ENCODE measurements at regions not wholly inside any gene's neighbourhood (a gene's known extent, or its start where the extent isn't known, plus 50 kb on each side); places are given as distances from the start of the nearest gene placed in this dataset.
"Not testable (repeated sequence)": the region's sequence is repeated elsewhere in the genome, so short reads cannot be mapped to it uniquely, and the experiment has no call there.

DNA sequence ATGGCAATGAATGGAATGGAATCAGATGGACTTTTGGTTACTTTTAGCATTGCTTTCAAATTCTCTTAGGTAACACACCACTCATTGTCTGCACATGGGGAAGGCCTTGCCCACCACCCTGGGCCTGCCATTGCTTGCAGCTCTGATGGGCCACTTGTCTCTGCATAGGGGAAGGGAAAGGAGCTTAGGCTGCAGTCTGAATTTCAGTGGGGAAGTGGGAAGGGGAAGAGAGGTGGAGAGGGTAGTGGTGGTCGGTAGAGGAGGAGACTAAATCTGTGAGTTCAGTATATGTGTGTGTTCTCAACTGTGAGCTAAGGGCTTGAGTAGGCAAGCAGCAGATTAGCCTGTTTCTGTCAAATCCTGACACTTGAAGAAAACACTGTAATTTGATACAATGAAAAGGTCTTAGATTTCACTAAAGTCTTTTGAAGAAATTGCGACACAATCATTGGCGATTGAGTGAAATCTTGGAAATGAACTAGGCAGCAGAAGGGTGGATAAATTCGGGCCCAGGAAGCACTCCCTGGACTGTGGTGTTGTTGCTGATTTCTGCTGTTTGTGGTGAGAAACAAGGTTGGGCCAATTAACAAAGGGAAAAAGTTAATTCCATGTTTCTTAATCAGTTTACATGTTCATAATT lies 80.6 kb downstream of the OTOR start:
- no peaks in the 10 kb centered on the region for H3K27me3 ChIP-seq (ENCODE audit: control insufficient read depth, insufficient read depth, low read length)
- no peaks in the 10 kb centered on the region for H3K4me1 ChIP-seq (ENCODE audit: control insufficient read depth, insufficient read depth, low read length)
- no peak overlapping the region for H3K27ac ChIP-seq (ENCODE audit: low read depth, low read length)
- H3K9ac ChIP-seq (ENCODE audit: low read length): no peak overlapping the region
- H3K36me3 ChIP-seq (ENCODE audit: control insufficient read depth, insufficient read depth, low read length): no peaks in the 10 kb centered on the region
- H3K4me3 ChIP-seq (ENCODE audit: low read length): no peak overlapping the region

DNA sequence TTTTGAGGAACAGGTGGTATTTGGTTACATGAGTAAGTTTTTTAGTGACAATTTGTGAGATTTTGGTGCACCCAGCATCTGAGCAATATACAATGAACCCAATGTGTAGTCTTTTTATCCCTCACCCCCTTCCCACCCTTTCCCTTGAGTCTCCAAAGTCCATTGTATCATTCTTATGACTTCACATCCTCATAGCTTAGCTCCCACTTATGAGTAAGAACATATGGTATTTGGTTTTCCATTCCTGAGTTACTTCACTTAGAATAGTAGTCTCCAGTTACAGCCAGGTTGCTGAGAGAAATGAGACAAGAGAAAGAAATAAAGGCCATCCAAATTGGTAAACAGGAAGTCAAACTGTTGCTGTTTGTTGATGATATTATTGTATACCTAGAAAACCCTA lies 87.5 kb downstream of the OTOR start:
- not testable (repeated sequence) for H3K4me3 ChIP-seq (ENCODE audit: low read length); H3K27me3 ChIP-seq (ENCODE audit: control insufficient read depth, insufficient read depth, low read length); H3K4me1 ChIP-seq (ENCODE audit: control insufficient read depth, insufficient read depth, low read length); H3K36me3 ChIP-seq (ENCODE audit: control insufficient read depth, insufficient read depth, low read length); H3K9ac ChIP-seq (ENCODE audit: low read length); H3K27ac ChIP-seq (ENCODE audit: low read depth, low read length)

DNA sequence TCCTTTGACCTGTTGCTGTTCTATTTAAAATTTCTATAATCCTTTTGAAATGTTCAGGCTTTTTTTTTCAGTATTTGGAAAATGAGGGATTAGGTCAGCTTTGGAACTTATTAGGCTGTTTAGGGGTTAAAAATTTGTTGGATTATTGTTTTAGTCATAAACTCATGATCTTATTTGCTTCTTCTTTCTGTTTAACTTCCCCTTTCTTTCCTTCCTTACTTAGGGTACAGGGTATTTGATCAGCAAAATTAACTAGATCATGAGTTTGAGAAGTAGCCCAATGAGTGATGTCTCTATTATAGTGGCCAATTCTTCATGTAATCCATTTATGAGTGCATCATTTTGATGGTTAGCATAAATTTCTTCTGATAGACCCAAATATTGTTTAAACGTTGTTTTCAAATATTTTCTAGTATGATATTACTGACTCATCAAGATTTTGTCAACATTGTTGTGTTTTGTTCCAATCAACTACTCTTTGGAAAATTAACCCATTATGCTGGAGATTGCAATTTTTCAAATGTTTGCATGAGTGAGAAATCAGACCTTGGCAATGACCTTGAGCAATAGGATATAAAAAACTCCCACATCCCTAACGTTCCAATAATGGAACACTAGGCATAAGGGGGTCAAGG lies 94.4 kb downstream of the OTOR start:
- Histone ChIP-seq H3K27ac (ENCODE audit: low read depth, low read length) (no peak overlapping the region), H3K4me1 (ENCODE audit: control insufficient read depth, insufficient read depth, low read length) (no peaks in the 10 kb centered on the region), H3K9ac (ENCODE audit: low read length) (no peak overlapping the region), H3K36me3 (ENCODE audit: control insufficient read depth, insufficient read depth, low read length) (no peaks in the 10 kb centered on the region), H3K4me3 (ENCODE audit: low read length) (no peak overlapping the region), H3K27me3 (ENCODE audit: control insufficient read depth, insufficient read depth, low read length) (no peaks in the 10 kb centered on the region)

DNA sequence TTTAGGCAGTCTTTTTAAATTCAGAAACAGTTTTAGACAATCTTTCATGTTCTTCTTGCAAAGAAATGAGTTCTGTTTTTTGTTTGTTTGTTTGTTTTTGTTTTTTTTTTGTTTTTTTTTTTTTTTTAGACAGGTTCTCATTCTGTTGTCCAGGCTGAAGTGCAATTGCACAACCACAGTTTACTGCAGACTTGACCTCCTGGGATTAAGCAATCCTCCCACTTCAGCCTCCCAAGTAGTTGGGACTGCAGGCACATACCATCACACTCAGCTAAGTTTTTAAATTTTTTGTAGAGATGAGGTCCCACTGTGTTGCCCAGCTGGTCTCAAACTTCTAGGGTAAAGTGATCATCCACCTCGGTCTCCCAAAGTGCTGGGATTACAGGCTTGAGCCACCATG lies 96.2 kb downstream of the OTOR start:
- H3K27me3 ChIP-seq (ENCODE audit: control insufficient read depth, insufficient read depth, low read length): no peaks in the 10 kb centered on the region
- no peak overlapping the region for H3K4me3 ChIP-seq (ENCODE audit: low read length)
- H3K9ac ChIP-seq (ENCODE audit: low read length): no peak overlapping the region
- H3K36me3 ChIP-seq (ENCODE audit: control insufficient read depth, insufficient read depth, low read length): no peaks in the 10 kb centered on the region
- no peak overlapping the region for H3K27ac ChIP-seq (ENCODE audit: low read depth, low read length)
- no peaks in the 10 kb centered on the region for H3K4me1 ChIP-seq (ENCODE audit: control insufficient read depth, insufficient read depth, low read length)

DNA sequence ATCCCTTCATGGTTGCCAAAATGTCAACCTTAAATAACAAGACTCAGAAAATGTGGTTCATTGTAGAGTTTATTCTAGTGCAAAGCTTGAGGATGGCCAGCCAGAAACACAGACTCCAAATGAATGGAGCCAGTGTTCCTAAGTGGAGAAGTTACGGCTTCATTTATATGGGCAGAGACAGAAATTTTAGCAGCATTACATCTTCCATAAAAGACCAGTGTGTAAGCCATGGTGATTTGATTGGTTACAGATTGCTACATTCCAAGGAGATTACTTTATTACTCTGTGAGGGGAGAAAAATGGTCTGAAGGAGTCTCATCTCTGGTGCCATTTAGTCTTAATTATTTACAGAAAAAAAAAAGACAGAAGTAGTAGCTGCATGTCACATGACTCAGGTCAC lies 97.8 kb downstream of the OTOR start:
- H3K36me3 ChIP-seq (ENCODE audit: control insufficient read depth, insufficient read depth, low read length): no peaks in the 10 kb centered on the region
- no peaks in the 10 kb centered on the region for H3K4me1 ChIP-seq (ENCODE audit: control insufficient read depth, insufficient read depth, low read length)
- no peak overlapping the region for H3K4me3 ChIP-seq (ENCODE audit: low read length)
- H3K27me3 ChIP-seq (ENCODE audit: control insufficient read depth, insufficient read depth, low read length): no peaks in the 10 kb centered on the region
- H3K27ac ChIP-seq (ENCODE audit: low read depth, low read length): peak overlapping the region; percentile 51
- no peak overlapping the region for H3K9ac ChIP-seq (ENCODE audit: low read length)

DNA sequence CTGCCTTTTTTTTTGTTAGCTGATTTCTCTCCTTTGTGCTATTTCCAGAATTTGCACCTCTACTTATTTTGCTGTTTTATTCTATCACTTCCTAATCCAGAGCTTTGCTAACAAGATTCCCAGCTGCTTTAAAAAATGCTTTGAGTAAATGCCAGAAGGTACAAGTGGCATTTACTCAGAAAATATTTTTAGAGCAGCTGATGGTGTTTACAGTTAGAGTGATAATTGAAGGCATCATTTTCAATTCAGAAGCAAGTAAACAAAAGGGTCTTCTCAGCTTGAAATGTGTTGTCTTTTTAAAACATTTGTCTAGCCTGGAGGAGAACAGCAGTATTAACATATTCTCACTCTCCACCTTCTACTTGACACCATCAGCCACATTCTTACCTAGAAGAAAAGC lies 99.9 kb downstream of the OTOR start:
- H3K27ac ChIP-seq (ENCODE audit: low read depth, low read length): no peak overlapping the region
- H3K4me1 ChIP-seq (ENCODE audit: control insufficient read depth, insufficient read depth, low read length): no peaks in the 10 kb centered on the region
- no peak overlapping the region for H3K4me3 ChIP-seq (ENCODE audit: low read length)
- H3K27me3 ChIP-seq (ENCODE audit: control insufficient read depth, insufficient read depth, low read length): no peaks in the 10 kb centered on the region
- H3K36me3 ChIP-seq (ENCODE audit: control insufficient read depth, insufficient read depth, low read length): no peaks in the 10 kb centered on the region
- H3K9ac ChIP-seq (ENCODE audit: low read length): no peak overlapping the region

DNA sequence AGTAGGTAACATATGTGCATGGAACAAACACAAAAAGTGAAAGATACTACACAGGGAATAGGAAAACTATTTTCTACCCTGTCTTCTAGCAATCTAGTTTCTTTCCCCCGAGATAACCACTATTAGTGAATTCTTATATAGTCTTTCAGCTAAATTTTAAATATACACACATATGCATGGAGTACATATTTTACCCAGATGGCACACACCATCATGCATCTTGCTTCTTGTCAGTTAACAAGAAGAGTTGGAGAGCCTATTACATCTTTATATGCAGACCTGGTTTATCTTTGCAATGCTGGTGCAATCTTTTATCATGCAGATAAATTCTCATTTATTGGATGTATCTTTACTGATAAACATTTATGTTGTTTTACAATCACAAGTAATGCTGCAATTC lies 100.4 kb downstream of the OTOR start:
- Histone ChIP-seq H3K9ac (ENCODE audit: low read length) (no peak overlapping the region), H3K27ac (ENCODE audit: low read depth, low read length) (no peak overlapping the region), H3K36me3 (ENCODE audit: control insufficient read depth, insufficient read depth, low read length) (no peaks in the 10 kb centered on the region), H3K4me1 (ENCODE audit: control insufficient read depth, insufficient read depth, low read length) (no peaks in the 10 kb centered on the region), H3K27me3 (ENCODE audit: control insufficient read depth, insufficient read depth, low read length) (no peaks in the 10 kb centered on the region), H3K4me3 (ENCODE audit: low read length) (no peak overlapping the region)

DNA sequence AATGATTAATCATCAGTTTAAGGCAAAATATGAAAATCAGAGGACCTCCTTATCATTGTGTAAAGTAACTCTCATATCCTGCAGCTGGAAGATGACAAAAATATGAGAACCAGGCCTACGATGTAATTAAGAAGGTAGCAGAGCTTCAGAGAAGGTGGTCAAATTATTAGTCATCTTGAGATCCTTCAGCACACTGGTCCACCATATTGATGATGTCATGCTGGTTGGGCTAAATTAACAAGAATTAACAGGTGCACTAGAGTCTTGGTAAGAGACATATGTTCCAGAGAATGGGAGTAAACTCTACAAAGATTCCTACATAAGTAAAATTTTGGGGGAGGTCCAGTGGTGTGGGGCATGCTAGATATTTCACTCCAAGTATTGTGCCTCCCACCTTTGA lies 112.8 kb downstream of the OTOR start:
- Histone ChIP-seq H3K36me3 (ENCODE audit: control insufficient read depth, insufficient read depth, low read length) (no peaks in the 10 kb centered on the region), H3K9ac (ENCODE audit: low read length) (no peak overlapping the region), H3K27ac (ENCODE audit: low read depth, low read length) (no peak overlapping the region), H3K27me3 (ENCODE audit: control insufficient read depth, insufficient read depth, low read length) (no peaks in the 10 kb centered on the region), H3K4me1 (ENCODE audit: control insufficient read depth, insufficient read depth, low read length) (no peaks in the 10 kb centered on the region), H3K4me3 (ENCODE audit: low read length) (no peak overlapping the region)

DNA sequence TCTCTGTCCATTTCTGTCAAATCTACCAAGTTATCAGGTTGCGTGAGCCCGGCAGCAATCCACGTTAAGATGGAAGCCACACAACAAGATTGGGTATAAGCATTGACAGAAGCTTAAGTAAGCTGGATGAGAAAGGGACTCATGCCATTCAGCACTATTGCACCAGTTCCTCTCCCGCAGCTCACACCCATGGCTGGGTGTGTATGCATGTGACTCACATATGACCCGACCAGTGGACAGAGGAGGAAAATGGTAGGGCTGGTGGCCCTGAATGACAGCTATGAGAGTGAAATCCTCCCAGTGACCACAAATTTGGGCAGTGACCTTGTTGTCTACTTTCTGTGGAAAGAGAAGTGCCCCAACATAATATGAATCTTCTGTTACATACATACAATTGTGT lies 113.5 kb downstream of the OTOR start:
- Histone ChIP-seq H3K4me1 (ENCODE audit: control insufficient read depth, insufficient read depth, low read length) (no peaks in the 10 kb centered on the region), H3K27ac (ENCODE audit: low read depth, low read length) (no peak overlapping the region), H3K9ac (ENCODE audit: low read length) (no peak overlapping the region), H3K27me3 (ENCODE audit: control insufficient read depth, insufficient read depth, low read length) (no peaks in the 10 kb centered on the region), H3K4me3 (ENCODE audit: low read length) (no peak overlapping the region), H3K36me3 (ENCODE audit: control insufficient read depth, insufficient read depth, low read length) (no peaks in the 10 kb centered on the region)

DNA sequence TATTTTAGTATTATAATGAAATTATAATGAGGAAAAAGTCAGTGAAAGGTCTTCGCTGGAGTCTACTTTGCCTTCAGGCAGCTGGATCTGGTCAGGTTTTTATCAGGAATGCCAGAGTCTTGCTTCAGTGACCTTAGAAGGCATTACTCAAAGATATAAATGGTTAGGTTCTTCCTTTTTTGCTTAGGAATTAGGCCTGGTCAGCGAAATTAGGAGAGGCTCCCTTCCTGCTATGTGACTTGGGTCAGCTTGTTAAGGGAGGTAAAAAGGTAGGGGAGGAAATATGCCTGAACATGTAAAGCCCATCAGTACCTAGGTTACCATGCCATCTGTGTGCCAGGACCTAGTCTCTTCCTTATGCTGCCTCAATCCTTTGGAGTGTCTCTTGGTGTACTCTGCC lies 115.1 kb downstream of the OTOR start:
- no peaks in the 10 kb centered on the region for H3K36me3 ChIP-seq (ENCODE audit: control insufficient read depth, insufficient read depth, low read length)
- no peaks in the 10 kb centered on the region for H3K27me3 ChIP-seq (ENCODE audit: control insufficient read depth, insufficient read depth, low read length)
- no peak overlapping the region for H3K9ac ChIP-seq (ENCODE audit: low read length)
- no peak overlapping the region for H3K4me3 ChIP-seq (ENCODE audit: low read length)
- H3K4me1 ChIP-seq (ENCODE audit: control insufficient read depth, insufficient read depth, low read length): no peaks in the 10 kb centered on the region
- no peak overlapping the region for H3K27ac ChIP-seq (ENCODE audit: low read depth, low read length)

DNA sequence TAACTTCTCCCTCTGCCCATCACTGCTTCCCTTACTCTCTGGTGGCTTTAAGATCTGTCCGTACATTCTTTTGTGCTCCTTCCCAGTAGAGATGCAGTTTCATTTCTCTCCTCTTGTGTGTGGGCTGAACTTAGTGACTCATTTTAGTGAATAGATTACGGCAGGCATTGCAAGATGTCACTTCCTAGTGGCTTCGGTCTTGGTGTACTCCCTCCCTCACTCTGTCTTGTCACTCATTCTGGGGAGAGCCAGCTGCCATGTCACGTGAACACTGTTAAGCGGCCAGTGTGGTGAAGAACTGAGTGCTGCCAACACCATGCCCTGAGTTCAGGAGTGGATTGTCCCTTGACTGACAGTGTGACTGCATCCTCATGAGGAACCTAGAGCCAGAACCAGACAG lies 115.9 kb downstream of the OTOR start:
- Histone ChIP-seq H3K9ac (ENCODE audit: low read length) (no peak overlapping the region), H3K27ac (ENCODE audit: low read depth, low read length) (no peak overlapping the region), H3K27me3 (ENCODE audit: control insufficient read depth, insufficient read depth, low read length) (no peaks in the 10 kb centered on the region), H3K4me1 (ENCODE audit: control insufficient read depth, insufficient read depth, low read length) (no peaks in the 10 kb centered on the region), H3K4me3 (ENCODE audit: low read length) (no peak overlapping the region), H3K36me3 (ENCODE audit: control insufficient read depth, insufficient read depth, low read length) (no peaks in the 10 kb centered on the region)

DNA sequence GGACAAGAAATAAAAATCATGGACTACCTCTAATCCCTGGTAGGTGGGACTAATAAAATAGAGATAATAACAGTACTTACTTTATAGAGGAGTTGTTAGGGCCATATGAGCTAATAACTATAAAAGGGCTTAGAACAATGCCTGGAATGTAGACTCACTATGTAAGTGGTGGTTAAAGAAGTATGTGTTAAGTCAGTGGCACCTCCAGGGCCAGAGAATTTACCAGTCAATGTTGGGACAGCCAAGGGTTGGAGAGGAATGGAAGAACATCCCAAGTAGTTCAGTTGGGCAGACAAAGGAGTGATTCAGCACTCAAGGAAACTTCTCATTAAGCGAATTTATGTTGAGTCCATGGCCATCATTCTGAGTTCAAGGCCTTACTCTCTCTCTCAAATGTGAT lies 116.8 kb downstream of the OTOR start:
- H3K9ac ChIP-seq (ENCODE audit: low read length): no peak overlapping the region
- H3K36me3 ChIP-seq (ENCODE audit: control insufficient read depth, insufficient read depth, low read length): no peaks in the 10 kb centered on the region
- no peak overlapping the region for H3K4me3 ChIP-seq (ENCODE audit: low read length)
- no peak overlapping the region for H3K27ac ChIP-seq (ENCODE audit: low read depth, low read length)
- H3K4me1 ChIP-seq (ENCODE audit: control insufficient read depth, insufficient read depth, low read length): no peaks in the 10 kb centered on the region
- no peaks in the 10 kb centered on the region for H3K27me3 ChIP-seq (ENCODE audit: control insufficient read depth, insufficient read depth, low read length)

DNA sequence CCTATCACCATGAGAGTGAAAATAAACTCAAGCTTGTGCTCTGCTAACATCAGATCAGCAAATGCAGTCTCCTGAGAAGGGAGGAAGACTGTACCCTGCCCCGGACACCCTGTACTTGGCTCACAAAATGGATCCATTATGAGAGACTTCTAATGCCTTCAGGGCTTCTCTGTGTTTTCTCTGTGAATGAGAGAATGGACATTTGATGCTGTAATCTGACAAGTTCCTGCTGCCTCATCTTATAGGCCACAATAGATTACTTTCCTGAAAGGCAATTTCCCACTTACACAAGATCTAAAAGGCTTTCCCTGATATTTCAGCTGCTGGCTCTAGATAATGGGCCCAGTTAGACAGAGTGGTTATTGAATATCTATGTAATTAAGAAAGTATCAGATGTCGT lies 117.2 kb downstream of the OTOR start:
- Histone ChIP-seq H3K9ac (ENCODE audit: low read length) (no peak overlapping the region), H3K27ac (ENCODE audit: low read depth, low read length) (no peak overlapping the region)

More for the DNA sequence above, 117.2 kb downstream of the OTOR start:
- H3K36me3 ChIP-seq (ENCODE audit: control insufficient read depth, insufficient read depth, low read length): no peaks in the 10 kb centered on the region
- no peaks in the 10 kb centered on the region for H3K4me1 ChIP-seq (ENCODE audit: control insufficient read depth, insufficient read depth, low read length)
- H3K27me3 ChIP-seq (ENCODE audit: control insufficient read depth, insufficient read depth, low read length): no peaks in the 10 kb centered on the region
- H3K4me3 ChIP-seq (ENCODE audit: low read length): no peak overlapping the region

Measured in rectal smooth muscle tissue (tissue), 1 donor.